ENCODE measurements at regions not wholly inside any gene's neighbourhood (a gene's known extent, or its start where the extent isn't known, plus 50 kb on each side); places are given as distances from the start of the nearest gene placed in this dataset.
"Not testable (repeated sequence)": the region's sequence is repeated elsewhere in the genome, so short reads cannot be mapped to it uniquely, and the experiment has no call there.

DNA sequence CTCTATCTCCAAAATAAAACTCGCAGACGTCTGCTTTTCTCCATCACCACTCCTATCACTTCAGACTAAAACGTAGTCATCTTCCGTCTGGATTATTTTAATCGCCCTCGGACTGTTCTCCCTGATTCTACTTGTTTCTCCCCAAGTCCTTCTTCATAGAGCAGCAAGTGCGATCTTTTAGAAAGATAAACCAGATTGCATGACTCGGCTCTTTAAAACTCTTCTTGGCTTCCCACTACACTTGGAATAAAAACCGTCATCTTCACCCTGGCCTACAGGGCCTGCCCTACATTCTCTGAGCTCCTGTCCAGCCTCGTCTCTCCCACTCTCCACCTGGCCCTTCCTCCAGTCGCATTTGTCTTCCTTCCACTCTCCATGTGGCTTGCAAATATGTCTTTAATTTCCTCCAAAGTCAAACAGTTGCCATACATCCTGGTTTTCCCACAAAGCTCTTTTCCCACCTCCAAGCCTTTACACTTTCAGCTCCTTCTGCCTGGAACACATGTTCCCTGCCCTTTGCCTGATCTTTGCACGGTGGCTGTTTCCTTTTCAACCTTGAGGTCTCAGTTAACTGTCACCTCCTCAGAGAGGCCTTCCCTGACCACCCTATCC is 70.5 kb upstream of the DHX40 start:
- H3K9me3 ChIP-seq: no peaks in the 10 kb centered on the region
- H3K27ac ChIP-seq: no peak overlapping the region
- H3K4me3 ChIP-seq: no peak overlapping the region
- H3K4me1 ChIP-seq: peaks cover 0 to 5% of the 10 kb centered on the region in 2 donors
- no peaks in the 10 kb centered on the region for H3K27me3 ChIP-seq
- H3K36me3 ChIP-seq: no peaks in the 10 kb centered on the region
- intact Hi-C loops (cut with DNase I): no loop called here
- TF ChIP-seq, protein P1, sequence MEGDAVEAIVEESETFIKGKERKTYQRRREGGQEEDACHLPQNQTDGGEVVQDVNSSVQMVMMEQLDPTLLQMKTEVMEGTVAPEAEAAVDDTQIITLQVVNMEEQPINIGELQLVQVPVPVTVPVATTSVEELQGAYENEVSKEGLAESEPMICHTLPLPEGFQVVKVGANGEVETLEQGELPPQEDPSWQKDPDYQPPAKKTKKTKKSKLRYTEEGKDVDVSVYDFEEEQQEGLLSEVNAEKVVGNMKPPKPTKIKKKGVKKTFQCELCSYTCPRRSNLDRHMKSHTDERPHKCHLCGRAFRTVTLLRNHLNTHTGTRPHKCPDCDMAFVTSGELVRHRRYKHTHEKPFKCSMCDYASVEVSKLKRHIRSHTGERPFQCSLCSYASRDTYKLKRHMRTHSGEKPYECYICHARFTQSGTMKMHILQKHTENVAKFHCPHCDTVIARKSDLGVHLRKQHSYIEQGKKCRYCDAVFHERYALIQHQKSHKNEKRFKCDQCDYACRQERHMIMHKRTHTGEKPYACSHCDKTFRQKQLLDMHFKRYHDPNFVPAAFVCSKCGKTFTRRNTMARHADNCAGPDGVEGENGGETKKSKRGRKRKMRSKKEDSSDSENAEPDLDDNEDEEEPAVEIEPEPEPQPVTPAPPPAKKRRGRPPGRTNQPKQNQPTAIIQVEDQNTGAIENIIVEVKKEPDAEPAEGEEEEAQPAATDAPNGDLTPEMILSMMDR (IDR thresholded peaks at IDR 0.05): no peak
- no peak for DNase-seq (ENCODE audit: low spot score in 2 of 2)

DNA sequence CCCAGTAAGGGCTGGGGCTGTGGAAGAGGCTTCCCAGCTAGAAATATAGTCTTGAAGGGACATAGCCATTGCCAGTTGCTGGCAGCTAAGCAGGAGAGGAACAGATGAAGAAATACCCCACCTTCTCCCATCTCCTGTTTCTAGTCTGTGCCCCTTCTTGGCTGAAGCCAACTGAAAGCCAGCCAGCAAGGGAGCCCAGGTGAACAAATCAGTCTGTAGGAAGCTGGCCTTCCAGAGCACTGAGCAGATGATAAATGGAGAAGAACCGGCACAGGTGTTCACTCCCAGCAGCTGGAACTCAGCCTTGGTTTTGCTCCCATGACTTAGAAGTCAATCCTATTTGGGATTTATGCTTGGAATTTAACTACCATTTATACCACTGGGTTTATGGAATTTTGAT is 69.2 kb upstream of the DHX40 start:
- Histone ChIP-seq H3K27ac (no peak overlapping the region), H3K4me1 (peaks cover 0 to 2% of the 10 kb centered on the region in 2 donors), H3K36me3 (no peaks in the 10 kb centered on the region), H3K4me3 (no peak overlapping the region), H3K27me3 (no peaks in the 10 kb centered on the region), H3K9me3 (no peaks in the 10 kb centered on the region)
- intact Hi-C loops (cut with DNase I): no loop called here
- no peak for DNase-seq (ENCODE audit: low spot score in 2 of 2)
- TF ChIP-seq, protein P1 (IDR thresholded peaks at IDR 0.05): no peak

DNA sequence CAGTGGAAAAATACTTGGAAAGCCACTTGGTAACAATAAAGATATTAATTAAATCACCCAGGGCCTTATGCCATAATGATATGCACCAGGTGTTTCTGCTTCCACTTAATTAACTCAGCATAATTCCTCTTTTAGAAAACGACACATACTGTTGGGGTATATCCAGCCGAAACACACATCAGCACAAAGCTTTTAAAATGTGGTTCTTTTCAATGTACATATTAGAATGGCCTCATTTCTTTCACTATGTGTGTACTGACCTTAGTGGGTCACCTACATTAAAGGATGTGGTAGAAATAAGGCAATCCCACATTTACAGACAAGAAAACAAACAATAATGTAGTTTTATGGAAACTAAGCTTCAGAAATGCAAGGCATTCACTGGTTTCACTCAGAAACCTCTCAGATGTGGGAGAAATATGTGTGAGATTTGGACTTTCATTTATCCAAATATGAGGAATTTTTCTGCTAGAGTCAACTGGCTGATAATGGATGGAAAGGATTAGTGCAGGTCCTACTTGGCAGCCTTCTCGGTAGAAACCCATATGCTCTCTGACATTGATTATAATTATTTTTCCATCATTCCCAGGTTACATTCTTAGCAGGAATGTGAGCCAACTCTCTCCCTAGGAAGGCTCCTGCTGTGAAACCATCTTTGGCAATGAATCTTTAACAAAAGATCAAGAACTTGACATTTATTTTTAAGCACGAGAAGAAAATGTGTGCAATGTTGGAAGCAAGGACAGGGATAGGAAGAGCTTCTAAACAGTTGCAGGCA is 66.7 kb upstream of the DHX40 start:
- H3K4me3 ChIP-seq: no peak overlapping the region
- no peaks in the 10 kb centered on the region for H3K36me3 ChIP-seq
- no peak overlapping the region for H3K27ac ChIP-seq
- no peak for DNase-seq (ENCODE audit: low spot score in 2 of 2)
- peaks cover 0 to 2% of the 10 kb centered on the region in 2 donors for H3K4me1 ChIP-seq
- TF ChIP-seq, protein P1 (IDR thresholded peaks at IDR 0.05): no peak
- no peaks in the 10 kb centered on the region for H3K9me3 ChIP-seq
- intact Hi-C loops (cut with DNase I): no loop called here
- H3K27me3 ChIP-seq: no peaks in the 10 kb centered on the region

DNA sequence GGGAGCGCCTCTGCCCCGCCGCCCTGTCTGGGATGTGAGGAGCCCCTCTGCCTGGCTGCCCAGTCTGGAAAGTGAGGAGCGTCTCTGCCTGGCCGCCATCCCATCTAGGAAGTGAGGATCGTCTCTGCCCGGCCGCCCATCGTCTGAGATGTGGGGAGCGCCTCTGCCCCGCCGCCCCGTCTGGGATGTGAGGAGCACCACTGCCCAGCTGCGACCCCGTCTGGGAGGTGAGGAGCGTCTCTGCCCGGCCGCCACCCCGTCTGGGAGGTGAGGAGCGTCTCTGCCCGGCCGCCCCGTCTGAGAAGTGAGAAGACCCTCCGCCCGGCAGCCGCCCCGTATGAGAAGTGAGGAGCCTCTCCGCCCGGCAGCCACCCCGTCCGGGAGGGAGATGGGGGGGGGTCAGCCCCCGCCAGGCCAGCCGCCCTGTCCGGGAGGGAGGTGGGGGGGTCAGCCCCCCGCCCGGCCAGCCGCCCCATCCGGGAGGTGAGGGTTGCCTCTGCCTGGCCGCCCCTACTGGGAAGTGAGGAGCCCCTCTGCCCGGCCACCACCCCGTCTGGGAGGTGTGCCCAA is 65.2 kb upstream of the DHX40 start:
- H3K27ac ChIP-seq; H3K36me3 ChIP-seq; DNase-seq (ENCODE audit: low spot score in 2 of 2); H3K9me3 ChIP-seq; H3K4me3 ChIP-seq; intact Hi-C loops (cut with DNase I); H3K27me3 ChIP-seq; H3K4me1 ChIP-seq: not testable (repeated sequence)

DNA sequence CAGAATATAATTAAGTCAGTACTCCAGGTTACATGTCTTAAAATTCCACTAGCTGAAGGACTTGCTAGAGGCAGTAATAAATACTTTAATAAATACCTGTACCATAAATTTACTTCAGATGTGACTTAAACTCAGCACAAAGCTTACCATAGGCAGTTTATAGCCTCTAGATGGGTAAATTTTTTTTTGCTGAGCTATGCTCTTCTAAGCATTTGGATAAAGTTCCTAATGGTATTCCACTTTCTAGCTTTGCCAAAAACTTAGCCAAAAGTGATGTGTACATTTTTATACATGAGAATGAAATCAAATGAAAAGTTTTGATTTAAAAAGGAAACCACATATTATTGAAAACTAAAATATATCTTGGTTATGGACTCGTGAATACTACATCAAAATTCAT is 63.7 kb upstream of the DHX40 start:
- H3K27ac ChIP-seq: no peak overlapping the region
- TF ChIP-seq, protein P1 (IDR thresholded peaks at IDR 0.05): no peak

DNA sequence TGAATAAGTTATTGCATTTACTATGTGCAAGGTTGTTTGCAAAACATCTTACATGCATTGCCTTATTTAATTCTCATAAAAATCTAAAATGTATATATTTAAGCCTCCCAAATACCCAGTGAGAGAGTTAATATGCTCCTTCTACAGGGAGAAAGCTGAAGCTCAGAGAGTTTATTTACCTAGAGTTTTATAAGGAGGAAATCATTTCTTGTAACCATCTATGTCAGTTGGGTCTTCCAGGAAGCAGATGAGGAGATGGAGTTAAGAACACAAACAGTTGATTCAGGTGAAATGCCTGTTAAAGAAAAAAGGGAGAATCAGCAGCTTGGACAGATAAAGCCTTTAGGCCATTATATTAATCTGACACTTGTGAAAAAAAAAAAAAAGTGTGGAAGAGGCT is 62.6 kb upstream of the DHX40 start:
- Histone ChIP-seq H3K27me3 (no peaks in the 10 kb centered on the region), H3K4me1 (no peaks in the 10 kb centered on the region), H3K27ac (no peak overlapping the region), H3K36me3 (no peaks in the 10 kb centered on the region), H3K4me3 (no peak overlapping the region), H3K9me3 (no peaks in the 10 kb centered on the region)
- TF ChIP-seq, protein P1 (IDR thresholded peaks at IDR 0.05): no peak
- intact Hi-C loops (cut with DNase I): no loop called here
- DNase-seq (ENCODE audit: low spot score in 2 of 2): no peak

More for the DNA sequence above, 63.7 kb upstream of the DHX40 start:
- intact Hi-C loops (cut with DNase I): no loop called here
- Histone ChIP-seq H3K27me3 (no peaks in the 10 kb centered on the region), H3K4me3 (no peak overlapping the region), H3K4me1 (peaks cover 0 to 2% of the 10 kb centered on the region in 2 donors), H3K36me3 (no peaks in the 10 kb centered on the region), H3K9me3 (no peaks in the 10 kb centered on the region)
- no peak for DNase-seq (ENCODE audit: low spot score in 2 of 2)
